DOHH2 (cell line): ENCODE measurements at regions not wholly inside any gene's neighbourhood (a gene's known extent, or its start where the extent isn't known, plus 50 kb on each side); places are given as distances from the start of the nearest gene placed in this dataset.

Experiments
- H3F3A ChIP-seq: fragments of 200-600 bp; sonication (generic), shearing (Covaris generic); 2 replicates; pipeline ENCODE4 v1.6.0; 2016; ENCODE audit warnings: antibody characterized with exemption, mild to moderate bottlenecking; ENCODE audit not compliant: control insufficient read depth, insufficient read depth
- H3K27ac ChIP-seq: fragments of 200-600 bp; sonication (generic); 2 replicates; pipeline ENCODE4 v1.5.1; 2014; ENCODE audit warnings: low read depth, mild to moderate bottlenecking, low read length, moderate library complexity
- H3K27me3 ChIP-seq: fragments of 200-600 bp; sonication (generic); 2 replicates; pipeline ENCODE4 v1.6.1; 2014; ENCODE audit warnings: mild to moderate bottlenecking, low read length, mixed read lengths; ENCODE audit not compliant: control insufficient read depth
- H3K36me3 ChIP-seq: fragments of 200-600 bp; sonication (generic); 2 replicates; pipeline ENCODE4 v1.6.1; 2014; ENCODE audit warnings: mild to moderate bottlenecking, low read length, moderate library complexity, mixed read lengths; ENCODE audit not compliant: control insufficient read depth
- H3K4me1 ChIP-seq: fragments of 200-600 bp; sonication (generic); 2 replicates; pipeline ENCODE4 v1.6.1; 2014; ENCODE audit warnings: mild to moderate bottlenecking, low read length, mixed read lengths; ENCODE audit not compliant: control insufficient read depth
- H3K4me2 ChIP-seq: fragments of 200-600 bp; sonication (generic); 2 replicates; pipeline ENCODE4 v1.6.0; 2014; ENCODE audit warnings: mild to moderate bottlenecking, low read length, moderate library complexity
- H3K4me3 ChIP-seq: fragments of 200-600 bp; sonication (generic); 2 replicates; pipeline ENCODE4 v1.5.1; 2014; ENCODE audit warnings: mild to moderate bottlenecking, low read length, mixed read lengths
- H3K79me2 ChIP-seq: fragments of 200-600 bp; sonication (generic); 2 replicates; pipeline ENCODE4 v1.6.1; 2014; ENCODE audit warnings: mild to moderate bottlenecking, low read length, mixed read lengths; ENCODE audit not compliant: control insufficient read depth
- H3K9me2 ChIP-seq: fragments of 200-600 bp; sonication (generic); replicated peaks from 2 replicates; pipeline ENCODE4 v1.6.1; 2014; ENCODE audit warnings: mild to moderate bottlenecking, low read length, mixed read lengths; ENCODE audit not compliant: control insufficient read depth
- H3K9me3 ChIP-seq: fragments of 200-600 bp; sonication (generic); 2 replicates; pipeline ENCODE4 v1.6.1; 2014; ENCODE audit warnings: antibody characterized with exemption, low read length, mixed read lengths; ENCODE audit not compliant: control insufficient read depth, insufficient read depth
- H4K20me1 ChIP-seq: fragments of 200-600 bp; sonication (generic); 2 replicates; pipeline ENCODE4 v1.6.0; 2014; ENCODE audit warnings: low read depth, mild to moderate bottlenecking, antibody characterized with exemption, low read length, moderate library complexity; ENCODE audit not compliant: control insufficient read depth, insufficient read depth
- EZH2phosphoT487 ChIP-seq: fragments of 200-600 bp; sonication (generic); IDR thresholded peaks from 2 replicates; pipeline ENCODE4 v1.6.1; 2017; ENCODE audit warnings: borderline replicate concordance, mild to moderate bottlenecking, antibody characterized with exemption, low read length, moderate library complexity, mixed read lengths
- TF ChIP-seq, protein P1 (sequence below): fragments of 200-600 bp; sonication (generic); IDR thresholded peaks from one replicate; pipeline ENCODE4 v1.5.1; 2014; ENCODE audit warnings: antibody characterized with exemption, mild to moderate bottlenecking, low read depth, low read length; ENCODE audit not compliant: poor library complexity, severe bottlenecking

DNA sequence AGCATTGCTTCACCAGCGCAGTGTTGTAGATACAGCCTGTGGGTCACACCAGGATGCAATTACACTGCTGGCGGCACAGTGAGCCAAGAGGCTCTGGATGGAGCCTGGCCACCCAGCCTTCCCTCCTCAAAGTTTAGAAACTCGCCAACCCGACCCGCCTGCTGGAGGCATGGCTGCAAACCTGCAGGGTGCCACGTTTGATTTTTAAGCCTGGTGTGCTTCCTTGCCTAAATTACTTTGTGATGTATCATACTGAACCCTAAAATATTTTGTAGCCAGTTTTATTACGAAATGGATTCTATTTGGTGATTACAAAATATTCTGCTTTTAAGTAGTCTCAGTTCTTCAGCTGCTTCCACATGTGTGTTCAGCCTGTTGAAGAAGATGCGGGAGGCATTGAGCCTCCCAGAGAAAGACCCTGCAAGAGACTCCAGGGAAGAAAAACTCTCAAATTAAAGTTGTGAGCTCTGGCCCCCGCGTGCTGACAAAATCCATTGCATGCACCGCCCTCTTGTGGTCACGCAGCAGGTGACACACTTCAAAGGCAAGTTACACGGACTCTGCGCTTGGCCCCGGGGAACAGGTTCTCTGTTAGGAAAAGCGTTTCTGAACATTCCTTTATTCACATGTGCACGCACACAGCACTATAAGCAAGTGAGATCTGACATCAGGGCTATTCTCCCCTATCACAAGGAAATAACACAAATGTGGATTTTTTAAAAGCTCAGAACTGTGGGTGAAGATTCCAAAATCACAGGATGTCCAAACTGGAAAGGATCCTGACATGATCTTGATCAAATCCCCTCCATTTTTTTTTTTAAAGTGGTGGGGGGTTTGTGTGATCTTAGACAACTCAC, 63.0 kb upstream of the TWIST2 start:
- no peaks in the 10 kb centered on the region for H4K20me1 ChIP-seq

DNA sequence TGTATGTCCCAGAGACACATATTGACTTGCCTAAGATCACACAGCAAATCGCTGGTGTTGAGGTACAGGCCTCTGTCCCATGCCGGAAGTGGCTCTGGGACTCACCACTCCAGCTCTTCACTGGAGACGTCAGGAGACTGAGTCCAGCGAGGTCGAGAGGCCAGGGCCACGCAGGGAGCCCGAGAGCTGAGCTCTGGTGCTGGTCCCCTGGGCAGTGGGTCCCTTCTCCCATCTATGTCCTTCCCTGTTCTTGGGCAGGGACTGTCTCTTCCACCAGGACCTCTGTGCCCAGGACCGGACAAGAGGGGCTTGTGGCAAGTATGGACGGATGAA, 62.4 kb upstream of the TWIST2 start:
- H3K9me2 ChIP-seq, result no peaks in the 10 kb centered on the region
- no peaks in the 10 kb centered on the region for H3K36me3 ChIP-seq
- H4K20me1 ChIP-seq, result no peaks in the 10 kb centered on the region
- peaks cover 4% of the 10 kb centered on the region; the same call in 1 of the 2 replicates for H3K9me3 ChIP-seq
- H3K79me2 ChIP-seq, result no peaks in the 10 kb centered on the region
- H3K4me2 ChIP-seq, result no peak overlapping the region
- H3F3A ChIP-seq, result no peaks in the 10 kb centered on the region
- no peak overlapping the region for H3K27ac ChIP-seq
- TF ChIP-seq, protein P1, sequence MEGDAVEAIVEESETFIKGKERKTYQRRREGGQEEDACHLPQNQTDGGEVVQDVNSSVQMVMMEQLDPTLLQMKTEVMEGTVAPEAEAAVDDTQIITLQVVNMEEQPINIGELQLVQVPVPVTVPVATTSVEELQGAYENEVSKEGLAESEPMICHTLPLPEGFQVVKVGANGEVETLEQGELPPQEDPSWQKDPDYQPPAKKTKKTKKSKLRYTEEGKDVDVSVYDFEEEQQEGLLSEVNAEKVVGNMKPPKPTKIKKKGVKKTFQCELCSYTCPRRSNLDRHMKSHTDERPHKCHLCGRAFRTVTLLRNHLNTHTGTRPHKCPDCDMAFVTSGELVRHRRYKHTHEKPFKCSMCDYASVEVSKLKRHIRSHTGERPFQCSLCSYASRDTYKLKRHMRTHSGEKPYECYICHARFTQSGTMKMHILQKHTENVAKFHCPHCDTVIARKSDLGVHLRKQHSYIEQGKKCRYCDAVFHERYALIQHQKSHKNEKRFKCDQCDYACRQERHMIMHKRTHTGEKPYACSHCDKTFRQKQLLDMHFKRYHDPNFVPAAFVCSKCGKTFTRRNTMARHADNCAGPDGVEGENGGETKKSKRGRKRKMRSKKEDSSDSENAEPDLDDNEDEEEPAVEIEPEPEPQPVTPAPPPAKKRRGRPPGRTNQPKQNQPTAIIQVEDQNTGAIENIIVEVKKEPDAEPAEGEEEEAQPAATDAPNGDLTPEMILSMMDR, result no peak
- no peak for TF ChIP-seq EZH2phosphoT487
- peaks cover 17% of the 10 kb centered on the region for H3K27me3 ChIP-seq
- H3K4me3 ChIP-seq, result no peak overlapping the region
- H3K4me1 ChIP-seq, result no peaks in the 10 kb centered on the region

More for the DNA sequence above, 63.0 kb upstream of the TWIST2 start:
- Histone ChIP-seq H3K36me3 (no peaks in the 10 kb centered on the region), H3K4me2 (no peak overlapping the region), H3K79me2 (no peaks in the 10 kb centered on the region), H3K4me3 (no peak overlapping the region), H3K4me1 (no peaks in the 10 kb centered on the region), H3K27ac (no peak overlapping the region), H3F3A (no peaks in the 10 kb centered on the region), H3K27me3 (peaks cover 17% of the 10 kb centered on the region), H3K9me3 (peaks cover 4% of the 10 kb centered on the region; the same call in 1 of the 2 replicates), H3K9me2 (no peaks in the 10 kb centered on the region)
- TF ChIP-seq EZH2phosphoT487, result no peak
- TF ChIP-seq, protein P1, result peak; percentile 90

DNA sequence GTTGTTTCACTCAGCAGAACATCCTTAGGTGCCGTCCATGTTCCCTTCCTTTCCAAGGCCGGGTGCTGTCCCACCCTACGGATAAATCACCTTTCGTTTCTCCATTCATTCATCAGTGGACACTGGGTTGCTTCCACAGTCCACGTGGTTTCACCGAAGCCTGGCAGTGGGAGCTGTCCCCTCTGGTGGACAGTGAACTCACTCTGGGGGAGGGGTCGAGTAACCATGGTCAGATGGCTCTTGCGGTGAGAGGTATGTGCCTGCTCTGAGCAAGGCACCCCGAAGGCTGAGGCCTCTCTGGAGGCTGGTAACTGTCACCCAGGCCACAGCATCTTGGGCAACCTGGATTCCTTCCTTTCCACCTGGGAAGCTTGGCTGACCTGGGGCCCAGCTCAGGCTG, 61.5 kb upstream of the TWIST2 start:
- no peaks in the 10 kb centered on the region for H3F3A ChIP-seq
- H3K79me2 ChIP-seq, result no peaks in the 10 kb centered on the region
- no peak overlapping the region for H3K27ac ChIP-seq
- H3K36me3 ChIP-seq, result no peaks in the 10 kb centered on the region
- H3K4me3 ChIP-seq, result no peak overlapping the region
- H3K4me2 ChIP-seq, result no peak overlapping the region
- H3K4me1 ChIP-seq, result no peaks in the 10 kb centered on the region
- no peaks in the 10 kb centered on the region for H3K9me2 ChIP-seq
- TF ChIP-seq, protein P1, result no peak
- TF ChIP-seq EZH2phosphoT487, result no peak
- no peaks in the 10 kb centered on the region for H4K20me1 ChIP-seq
- peaks cover 17% of the 10 kb centered on the region for H3K27me3 ChIP-seq
- H3K9me3 ChIP-seq, result no peaks in the 10 kb centered on the region
